Mesenchymal stem cell (in vitro differentiated cells and primary cell): ENCODE measurements at regions not wholly inside any gene's neighbourhood (a gene's known extent, or its start where the extent isn't known, plus 50 kb on each side); places are given as distances from the start of the nearest gene placed in this dataset.

Experiments used
- DNase-seq: peaks from one replicate; pipeline ENCODE4 v3.0.0-alpha.2; 2013
- H2AFZ ChIP-seq: one replicate; pipeline ENCODE4 v1.6.1; 2013; ENCODE audit warnings: low read depth, mild to moderate bottlenecking, control low read depth, inconsistent platforms, low read length, moderate library complexity
- H2AK5ac ChIP-seq: 2 replicates; pipeline ENCODE4 v1.6.1; 2013; ENCODE audit warnings: low read length, moderate library complexity, mild to moderate bottlenecking, inconsistent platforms; ENCODE audit not compliant: severe bottlenecking
- H2BK120ac ChIP-seq: one replicate; pipeline ENCODE4 v1.6.1; 2013; ENCODE audit warnings: low read depth, mild to moderate bottlenecking, inconsistent platforms, low read length, moderate library complexity
- H2BK12ac ChIP-seq, 2 experiments: one replicate each; pipeline ENCODE4 v1.6.1; 2013; ENCODE audit warnings: inconsistent platforms in 2 of 2, low read length in 2 of 2, mild to moderate bottlenecking in 2 of 2, moderate library complexity in 2 of 2, control low read depth in 1 of 2
- H2BK15ac ChIP-seq: one replicate; pipeline ENCODE4 v1.6.1; 2013; ENCODE audit warnings: mild to moderate bottlenecking, low read depth, inconsistent platforms; ENCODE audit not compliant: poor library complexity, severe bottlenecking
- H2BK5ac ChIP-seq: 2 replicates; pipeline ENCODE4 v1.6.1; 2013; ENCODE audit warnings: low read depth, mild to moderate bottlenecking, low read length, control low read depth, inconsistent platforms; ENCODE audit not compliant: poor library complexity, severe bottlenecking
- H3K14ac ChIP-seq, 2 experiments: one replicate each; pipeline ENCODE4 v1.6.1; 2013; ENCODE audit warnings: inconsistent platforms in 2 of 2, low read length in 2 of 2, control low read depth in 1 of 2, mild to moderate bottlenecking in 1 of 2, moderate library complexity in 1 of 2
- H3K18ac ChIP-seq, 2 experiments: one replicate each; pipeline ENCODE4 v1.6.1; 2013; ENCODE audit warnings: inconsistent platforms in 2 of 2, low read length in 2 of 2, control low read depth in 1 of 2, low read depth in 1 of 2, mild to moderate bottlenecking in 1 of 2
- H3K23ac ChIP-seq, 2 experiments: one replicate each; pipeline ENCODE4 v1.6.1; 2013; ENCODE audit warnings: inconsistent platforms in 2 of 2, low read length in 2 of 2, mild to moderate bottlenecking in 2 of 2, moderate library complexity in 2 of 2, control low read depth in 1 of 2
- H3K27ac ChIP-seq: 2 replicates; pipeline ENCODE4 v1.5.1; 2013; ENCODE audit warnings: mild to moderate bottlenecking, moderate library complexity, low read length, control low read depth, inconsistent platforms; ENCODE audit not compliant: poor library complexity, severe bottlenecking
- H3K27me3 ChIP-seq, 2 experiments: 2 replicates each; pipeline versions ENCODE4 v1.6.1 to v1.7.0; 2013; ENCODE audit warnings: low read length in 2 of 2, mild to moderate bottlenecking in 2 of 2, moderate library complexity in 2 of 2, control low read depth in 1 of 2, inconsistent platforms in 1 of 2; ENCODE audit not compliant: control insufficient read depth in 1 of 2, insufficient read depth in 1 of 2
- H3K36me3 ChIP-seq, 2 experiments: 2 replicates each; pipeline versions ENCODE4 v1.6.1 to v1.7.0; 2013; ENCODE audit warnings: low read length in 2 of 2, control low read depth in 1 of 2, inconsistent platforms in 1 of 2, low read depth in 1 of 2, mild to moderate bottlenecking in 1 of 2; ENCODE audit not compliant: insufficient read depth in 2 of 2, control insufficient read depth in 1 of 2
- H3K4ac ChIP-seq, 2 experiments: one replicate each; pipeline ENCODE4 v1.6.1; 2013; ENCODE audit warnings: inconsistent platforms in 2 of 2, low read length in 2 of 2, mild to moderate bottlenecking in 2 of 2, moderate library complexity in 2 of 2, control low read depth in 1 of 2, low read depth in 1 of 2
- H3K4me1 ChIP-seq: 2 replicates; pipeline ENCODE4 v1.6.1; 2013; ENCODE audit warnings: low read depth, low read length, control low read depth; ENCODE audit not compliant: control insufficient read depth, insufficient read depth
- H3K4me2 ChIP-seq: 2 replicates; pipeline ENCODE4 v1.6.1; 2013; ENCODE audit warnings: low read length, mild to moderate bottlenecking, inconsistent platforms; ENCODE audit not compliant: poor library complexity, severe bottlenecking
- H3K4me3 ChIP-seq, 2 experiments: 2 replicates each; pipeline versions ENCODE4 v1.5.1 to v1.7.0; 2013; ENCODE audit warnings: low read length in 2 of 2, mild to moderate bottlenecking in 2 of 2, control low read depth in 1 of 2, low read depth in 1 of 2; ENCODE audit not compliant: insufficient read depth in 1 of 2
- H3K79me1 ChIP-seq: replicated peaks from 2 replicates; pipeline ENCODE4 v1.6.1; 2013; ENCODE audit warnings: mild to moderate bottlenecking, control low read depth, low read length, inconsistent platforms; ENCODE audit not compliant: poor library complexity, severe bottlenecking
- H3K9ac ChIP-seq: 2 replicates; pipeline ENCODE4 v1.7.0; 2013; ENCODE audit warnings: mild to moderate bottlenecking, low read length, moderate library complexity
- H3K9me3 ChIP-seq: 2 replicates; pipeline ENCODE4 v1.7.0; 2013; ENCODE audit warnings: mild to moderate bottlenecking, low read length; ENCODE audit not compliant: control insufficient read depth
- H4K8ac ChIP-seq: one replicate; pipeline ENCODE4 v1.6.1; 2013; ENCODE audit warnings: inconsistent platforms, mild to moderate bottlenecking, low read length, moderate library complexity
- H4K91ac ChIP-seq: one replicate; pipeline ENCODE4 v1.6.1; 2013; ENCODE audit warnings: mild to moderate bottlenecking, low read length, inconsistent platforms
- WGBS: methylation state at CpG from one replicate; pipeline ENCODE4 v1.1.7; 2013; ENCODE audit warnings: mixed read lengths; 5-methylcytosine and 5-hydroxymethylcytosine counted together

DNA sequence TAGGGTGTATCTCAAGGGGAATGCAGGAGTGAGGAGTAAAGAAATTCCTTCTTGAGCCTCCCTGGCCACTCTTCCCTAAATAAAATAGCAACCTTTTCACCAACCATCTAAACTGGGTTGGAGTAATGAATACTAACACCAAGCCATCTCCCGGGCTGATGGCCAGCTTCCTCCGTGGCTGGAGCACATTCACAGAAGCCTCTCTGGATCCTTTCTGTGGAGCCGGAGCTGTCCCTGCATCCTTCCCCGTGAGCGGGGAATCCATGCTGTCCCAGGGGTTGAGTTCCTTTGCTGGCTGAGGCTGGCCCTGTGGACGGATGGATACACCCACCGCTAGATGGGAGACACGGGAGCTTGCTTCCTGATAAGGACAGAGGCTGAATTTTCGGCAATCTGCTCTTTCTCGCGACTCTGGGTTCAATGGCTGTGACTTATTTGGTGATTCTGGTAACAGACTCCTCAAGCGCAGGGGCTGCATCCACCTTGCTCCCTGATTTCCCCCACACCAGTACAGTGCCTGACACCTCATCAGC, 370.3 kb downstream of the ZNF536 start:
- H3K9ac ChIP-seq = peak overlapping the region; percentile 50
- no peaks in the 10 kb centered on the region for H3K79me1 ChIP-seq
- H4K8ac ChIP-seq = no peak overlapping the region
- no peak overlapping the region for H3K27ac ChIP-seq
- H2BK5ac ChIP-seq = no peak overlapping the region
- peaks cover 0 to 23% of the 10 kb centered on the region in 2 experiments for H3K27me3 ChIP-seq
- H2BK120ac ChIP-seq = no peak overlapping the region
- no peaks in the 10 kb centered on the region for H3K4me1 ChIP-seq
- H3K4me2 ChIP-seq = no peak overlapping the region
- WGBS = 85% methylated on average over 11 of the region's 12 CpGs
- H3K23ac ChIP-seq = no peak overlapping the region
- DNase-seq = no peak
- peaks cover 3% of the 10 kb centered on the region for H3K9me3 ChIP-seq
- H2AK5ac ChIP-seq = no peak overlapping the region
- peak overlapping the region in 1 of 2 experiments; percentile 67 for H3K4me3 ChIP-seq
- H2AFZ ChIP-seq = no peak overlapping the region
- H2BK15ac ChIP-seq = no peak overlapping the region
- no peak overlapping the region for H3K4ac ChIP-seq
- no peak overlapping the region for H2BK12ac ChIP-seq
- no peaks in the 10 kb centered on the region for H3K36me3 ChIP-seq
- H4K91ac ChIP-seq = no peak overlapping the region
- H3K14ac ChIP-seq = no peak overlapping the region
- no peak overlapping the region for H3K18ac ChIP-seq

GRCh38 chr19:30741566-30741965, 369.4 kb downstream of the ZNF536 start:
- Histone ChIP-seq H2BK120ac (no peak overlapping the region), H3K9me3 (no peaks in the 10 kb centered on the region), H3K4ac (no peak overlapping the region), H3K9ac (no peak overlapping the region), H2AFZ (no peak overlapping the region), H3K27ac (no peak overlapping the region), H4K8ac (no peak overlapping the region), H2BK15ac (no peak overlapping the region), H3K4me2 (no peak overlapping the region), H3K79me1 (no peaks in the 10 kb centered on the region), H3K14ac (no peak overlapping the region), H3K27me3 (peaks cover 0 to 23% of the 10 kb centered on the region in 2 experiments), H3K23ac (no peak overlapping the region), H2BK5ac (no peak overlapping the region), H2AK5ac (no peak overlapping the region), H3K18ac (no peak overlapping the region), H3K4me3 (no peak overlapping the region), H3K4me1 (no peaks in the 10 kb centered on the region), H2BK12ac (no peak overlapping the region), H4K91ac (no peak overlapping the region), H3K36me3 (no peaks in the 10 kb centered on the region)
- 92% methylated on average over 1 of the region's 2 CpGs for WGBS
- no peak for DNase-seq

GRCh38 chr19:30739394-30739793, 367.2 kb downstream of the ZNF536 start:
- no peak overlapping the region for H3K27ac ChIP-seq
- WGBS = 77% methylated on average over 4 of the region's 5 CpGs
- no peaks in the 10 kb centered on the region for H3K9me3 ChIP-seq
- no peak overlapping the region for H4K8ac ChIP-seq
- H3K36me3 ChIP-seq = no peaks in the 10 kb centered on the region
- no peak overlapping the region for H2BK15ac ChIP-seq
- peak overlapping the region; percentile 30 for H3K9ac ChIP-seq
- H2BK5ac ChIP-seq = no peak overlapping the region
- H4K91ac ChIP-seq = no peak overlapping the region
- no peak overlapping the region for H2BK120ac ChIP-seq
- no peak overlapping the region for H3K14ac ChIP-seq
- no peak overlapping the region for H2AK5ac ChIP-seq
- H3K4me1 ChIP-seq = no peaks in the 10 kb centered on the region
- H3K27me3 ChIP-seq = peaks cover 0 to 21% of the 10 kb centered on the region in 2 experiments
- H3K79me1 ChIP-seq = no peaks in the 10 kb centered on the region
- no peak overlapping the region for H2BK12ac ChIP-seq
- H3K4me3 ChIP-seq = no peak overlapping the region
- H3K23ac ChIP-seq = no peak overlapping the region
- no peak overlapping the region for H3K4me2 ChIP-seq
- no peak overlapping the region for H2AFZ ChIP-seq
- H3K4ac ChIP-seq = no peak overlapping the region
- H3K18ac ChIP-seq = no peak overlapping the region
- no peak for DNase-seq

- 100% methylated on average over 1 of the region's 2 CpGs for WGBS
- no peak overlapping the region for H3K23ac ChIP-seq
Measured at GRCh38 chr19:30738047-30738446, 365.9 kb downstream of the ZNF536 start.

More at GRCh38 chr19:30738047-30738446, 365.9 kb downstream of the ZNF536 start:
- H3K27ac ChIP-seq = no peak overlapping the region
- H3K79me1 ChIP-seq = no peaks in the 10 kb centered on the region
- H2BK15ac ChIP-seq = no peak overlapping the region
- no peak overlapping the region for H3K4me3 ChIP-seq
- H3K14ac ChIP-seq = no peak overlapping the region
- H2BK12ac ChIP-seq = no peak overlapping the region
- H4K91ac ChIP-seq = no peak overlapping the region
- no peak overlapping the region for H3K4ac ChIP-seq
- no peak overlapping the region for H2BK120ac ChIP-seq
- H3K27me3 ChIP-seq = peaks cover 0 to 22% of the 10 kb centered on the region in 2 experiments
- no peak overlapping the region for H2AFZ ChIP-seq
- H3K4me1 ChIP-seq = no peaks in the 10 kb centered on the region
- H3K9ac ChIP-seq = no peak overlapping the region
- H3K9me3 ChIP-seq = no peaks in the 10 kb centered on the region
- no peak overlapping the region for H2AK5ac ChIP-seq
- DNase-seq = no peak
- no peak overlapping the region for H4K8ac ChIP-seq
- H3K4me2 ChIP-seq = no peak overlapping the region
- no peak overlapping the region for H2BK5ac ChIP-seq
- no peaks in the 10 kb centered on the region for H3K36me3 ChIP-seq
- no peak overlapping the region for H3K18ac ChIP-seq
